K562 (cell line): ENCODE measurements at regions not wholly inside any gene's neighbourhood (a gene's known extent, or its start where the extent isn't known, plus 50 kb on each side); places are given as distances from the start of the nearest gene placed in this dataset.
A peak's percentile ranks its signal among the peaks of the same experiment; 100 is the strongest.

Experiments used
- DPF2 ChIP-seq: fragments of 450-650 bp; IDR thresholded peaks from 2 replicates; pipeline ENCODE4 v1.6.1; 2016
- E4F1 ChIP-seq: fragments of 250-450 bp; sonication (Bioruptor Pico); IDR thresholded peaks from 2 replicates; pipeline ENCODE4 v1.5.0; 2021; ENCODE audit warnings: mild to moderate bottlenecking, borderline replicate concordance
- HNRNPLL ChIP-seq: fragments of 200-400 bp; formaldehyde crosslinking; IDR thresholded peaks from 2 replicates; pipeline ENCODE4 v1.6.1; 2017; ENCODE audit warnings: low read length, low read depth, mild to moderate bottlenecking; ENCODE audit not compliant: poor library complexity, severe bottlenecking
- KHSRP ChIP-seq: fragments of 450-650 bp; IDR thresholded peaks from 2 replicates; pipeline ENCODE4 v1.6.1; 2017
- MED1 ChIP-seq: sonication (generic); formaldehyde crosslinking; IDR thresholded peaks from 2 replicates; pipeline ENCODE4 v1.8.1; 2023; ENCODE audit warnings: missing genetic modification reagents, borderline replicate concordance
- MTA2 ChIP-seq: fragments of 450-650 bp; IDR thresholded peaks from 2 replicates; pipeline ENCODE4 v1.6.1; 2016; ENCODE audit warnings: low read depth
- NCOR1 ChIP-seq: fragments of 450-650 bp; IDR thresholded peaks from 2 replicates; pipeline ENCODE4 v1.6.1; 2016; ENCODE audit warnings: mild to moderate bottlenecking, moderate library complexity
- PBX2 ChIP-seq, 2 experiments: IDR thresholded peaks in 1 of 2; conservative IDR thresholded peaks in 1 of 2; 2 replicates each; pipeline ENCODE4 v1.6.1; 2016; ENCODE audit warnings: low read depth in 2 of 2, mild to moderate bottlenecking in 1 of 2, missing compliant biosample characterization in 1 of 2, missing genetic modification characterization in 1 of 2, moderate library complexity in 1 of 2
- PHTF2 ChIP-seq: fragments of 250-450 bp; sonication (Bioruptor Pico); IDR thresholded peaks from 2 replicates; pipeline ENCODE4 v1.5.0; 2021; ENCODE audit warnings: mild to moderate bottlenecking
- RBM17 ChIP-seq: fragments of 200-400 bp; formaldehyde crosslinking; IDR thresholded peaks from 2 replicates; pipeline ENCODE4 v1.6.1; 2017; ENCODE audit warnings: low read depth, mild to moderate bottlenecking, low read length, borderline replicate concordance
- RNF219 ChIP-seq: fragments of 250-450 bp; sonication (Bioruptor Pico); IDR thresholded peaks from 2 replicates; pipeline ENCODE4 v1.5.0; 2022; ENCODE audit warnings: mild to moderate bottlenecking
- SRF ChIP-seq, 2 experiments: fragments of 250-450, 450-650 bp in 1 of 2; sonication (Bioruptor Pico) in 1 of 2; sonication (generic) in 1 of 2; formaldehyde crosslinking; IDR thresholded peaks; 2 replicates each; pipeline versions ENCODE4 v1.5.0 to v1.5.1; 2020 to 2022; ENCODE audit warnings: mild to moderate bottlenecking in 1 of 2, missing genetic modification reagents in 1 of 2
- ZBTB9 ChIP-seq: fragments of 450-650 bp; formaldehyde crosslinking; IDR thresholded peaks from 2 replicates; pipeline ENCODE4 v1.4.0; 2020; ENCODE audit warnings: mild to moderate bottlenecking, moderate library complexity
- ZHX1 ChIP-seq: fragments of 150-350 bp; conservative IDR thresholded peaks from 2 replicates; pipeline ENCODE4 v1.6.1; 2014; ENCODE audit warnings: low read length
- ZNF707 ChIP-seq: fragments of 250-450 bp; sonication (Bioruptor Pico); conservative IDR thresholded peaks from 2 replicates; pipeline ENCODE4 v1.8.0; 2022; ENCODE audit warnings: inconsistent platforms, mild to moderate bottlenecking, moderate library complexity

- TF ChIP-seq ZNF707: 0 out of 2 replicates have a peak, but pooled peaks have one; percentile 6
- no peak for TF ChIP-seq ZHX1
- no peak for TF ChIP-seq SRF (CRISPR knock-in tag; IDR thresholded peaks at IDR 0.05)
- no peak for TF ChIP-seq MED1 (CRISPR knock-in tag)
- no peak for TF ChIP-seq ZBTB9 (CRISPR knock-in tag)
- no peak for TF ChIP-seq PHTF2 (CRISPR knock-in tag)
- TF ChIP-seq E4F1 (CRISPR knock-in tag): no peak
- TF ChIP-seq MTA2: no peak
- TF ChIP-seq PBX2 (CRISPR knock-in tag; IDR thresholded peaks at IDR 0.05; ENCODE audit: low read depth): no peak
- no peak for TF ChIP-seq PBX2 (tag; conservative IDR thresholded peaks at IDR 0.05; ENCODE audit: low read depth)
- TF ChIP-seq RBM17: no peak
- TF ChIP-seq HNRNPLL: peak; percentile 21
- TF ChIP-seq DPF2: no peak
- TF ChIP-seq RNF219 (CRISPR knock-in tag): no peak
- no peak for TF ChIP-seq KHSRP
- no peak for TF ChIP-seq NCOR1
Observed at GRCh38 chr6:27096834-27097511, 150.5 kb upstream of the PRSS16 start (continued).
